Prostate gland (tissue), 2 donors: ENCODE measurements at regions not wholly inside any gene's neighbourhood (a gene's known extent, or its start where the extent isn't known, plus 50 kb on each side); places are given as distances from the start of the nearest gene placed in this dataset.

Experiments used
- DNase-seq: peaks from one replicate; pipeline ENCODE4 v3.0.0-alpha.2; 2019; ENCODE audit warnings: low spot score
- H3K27ac ChIP-seq, 2 donors: fragments of 200-600 bp; sonication (generic); 2 replicates each; pipeline ENCODE4 v1.5.1; 2017 to 2019
- H3K27me3 ChIP-seq: fragments of 200-600 bp; sonication (generic); replicated peaks from 2 replicates; pipeline ENCODE4 v1.5.1; 2019; ENCODE audit not compliant: insufficient read depth
- H3K36me3 ChIP-seq, 2 donors: fragments of 200-600 bp; sonication (generic); 1 replicate in 1 of 2; 2 replicates in 1 of 2; pipeline versions ENCODE4 v1.5.1 to v1.8.1; 2017 to 2019
- H3K4me1 ChIP-seq: fragments of 200-600 bp; sonication (generic); replicated peaks from 2 replicates; pipeline ENCODE4 v1.5.1; 2019
- H3K4me3 ChIP-seq, 2 donors: fragments of 200-600 bp; sonication (generic); 2 replicates each; pipeline ENCODE4 v1.5.1; 2017 to 2019
- H3K9me3 ChIP-seq: fragments of 200-600 bp; sonication (generic); 2 replicates; pipeline ENCODE4 v1.5.1; 2017
- POLR2A ChIP-seq: fragments of 450-650 bp; IDR thresholded peaks from one replicate; pipeline ENCODE4 v1.6.1; 2016; ENCODE audit warnings: antibody characterized with exemption, mild to moderate bottlenecking
- POLR2AphosphoS5 ChIP-seq: sonication (generic); formaldehyde crosslinking; IDR thresholded peaks from one replicate; pipeline ENCODE4 v1.6.1; 2017; ENCODE audit warnings: antibody characterized with exemption
- WGBS: methylation state at CpG from one replicate; pipeline ENCODE4 v1.1.5; 2018; 5-methylcytosine and 5-hydroxymethylcytosine counted together
- intact Hi-C: fragments of 100-400 bp; cut with DNase I; formaldehyde crosslinking; loops from one replicate; pipeline ENCODE4 v1.14.2; 2022
- TF ChIP-seq, protein P1 (sequence below), 4 experiments: fragments of 200-600 bp in 2 of 4; fragments of 450-650 bp in 2 of 4; sonication (generic) in 2 of 4; IDR thresholded peaks; 1 replicate in 3 of 4; 2 replicates in 1 of 4; pipeline ENCODE4 v1.5.1; 2016 to 2019; ENCODE audit warnings: antibody characterized with exemption in 4 of 4, mild to moderate bottlenecking in 2 of 4, moderate library complexity in 2 of 4

DNA sequence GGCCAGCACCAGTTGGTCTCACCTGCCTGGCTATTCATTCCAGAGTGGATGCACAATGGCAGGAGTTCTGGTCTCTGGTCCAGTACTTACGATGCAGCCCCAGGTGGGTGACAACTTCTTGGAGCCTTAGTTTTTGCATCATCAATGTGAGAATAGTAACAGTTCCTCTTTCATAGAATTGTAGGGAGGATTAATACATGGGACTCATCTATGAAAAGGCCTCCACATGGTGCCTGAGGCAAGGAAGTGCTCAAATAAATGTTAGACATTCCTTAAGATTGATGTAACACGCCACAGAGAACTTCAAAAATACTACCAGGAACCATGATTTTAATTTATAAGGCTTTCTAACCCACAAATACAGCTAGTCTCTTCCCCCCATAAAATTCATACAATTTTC is 120.1 kb upstream of the CHST15 start:
- Histone ChIP-seq H3K27me3 (no peaks in the 10 kb centered on the region), H3K4me1 (no peaks in the 10 kb centered on the region), H3K4me3 (no peak overlapping the region), H3K9me3 (no peaks in the 10 kb centered on the region), H3K36me3 (no peaks in the 10 kb centered on the region), H3K27ac (no peak overlapping the region)
- no peak for TF ChIP-seq POLR2AphosphoS5
- TF ChIP-seq POLR2A = no peak
- TF ChIP-seq, protein P1, sequence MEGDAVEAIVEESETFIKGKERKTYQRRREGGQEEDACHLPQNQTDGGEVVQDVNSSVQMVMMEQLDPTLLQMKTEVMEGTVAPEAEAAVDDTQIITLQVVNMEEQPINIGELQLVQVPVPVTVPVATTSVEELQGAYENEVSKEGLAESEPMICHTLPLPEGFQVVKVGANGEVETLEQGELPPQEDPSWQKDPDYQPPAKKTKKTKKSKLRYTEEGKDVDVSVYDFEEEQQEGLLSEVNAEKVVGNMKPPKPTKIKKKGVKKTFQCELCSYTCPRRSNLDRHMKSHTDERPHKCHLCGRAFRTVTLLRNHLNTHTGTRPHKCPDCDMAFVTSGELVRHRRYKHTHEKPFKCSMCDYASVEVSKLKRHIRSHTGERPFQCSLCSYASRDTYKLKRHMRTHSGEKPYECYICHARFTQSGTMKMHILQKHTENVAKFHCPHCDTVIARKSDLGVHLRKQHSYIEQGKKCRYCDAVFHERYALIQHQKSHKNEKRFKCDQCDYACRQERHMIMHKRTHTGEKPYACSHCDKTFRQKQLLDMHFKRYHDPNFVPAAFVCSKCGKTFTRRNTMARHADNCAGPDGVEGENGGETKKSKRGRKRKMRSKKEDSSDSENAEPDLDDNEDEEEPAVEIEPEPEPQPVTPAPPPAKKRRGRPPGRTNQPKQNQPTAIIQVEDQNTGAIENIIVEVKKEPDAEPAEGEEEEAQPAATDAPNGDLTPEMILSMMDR (IDR thresholded peaks at IDR 0.05) = no peak
- intact Hi-C loops = no loop called here
- 94% methylated on average over 2 of the region's 2 CpGs for WGBS
- DNase-seq = no peak

DNA sequence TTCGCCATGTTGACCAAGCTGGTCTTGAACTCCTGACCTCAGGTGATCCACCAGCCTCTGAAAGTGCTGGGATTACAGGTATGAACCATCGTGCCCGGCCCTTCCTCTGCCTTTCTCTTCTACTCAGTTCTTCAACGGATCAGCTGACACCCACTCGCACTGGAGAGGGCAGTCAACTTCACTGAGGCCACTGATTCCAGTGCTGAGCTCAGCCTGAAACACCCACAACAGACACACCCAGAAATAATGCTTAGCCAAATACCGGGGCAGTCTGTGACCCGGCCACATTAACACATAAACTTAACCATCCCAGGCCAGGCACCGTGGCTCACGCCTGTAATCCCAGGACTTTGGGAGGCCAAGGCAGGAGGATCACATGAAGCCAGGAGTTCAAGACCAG is 119.3 kb upstream of the CHST15 start:
- H3K4me3 ChIP-seq = no peak overlapping the region
- H3K4me1 ChIP-seq = no peaks in the 10 kb centered on the region
- 98% methylated on average over 9 of the region's 9 CpGs for WGBS
- TF ChIP-seq POLR2A (no peak), POLR2AphosphoS5 (no peak)
- TF ChIP-seq, protein P1 (IDR thresholded peaks at IDR 0.05) = no peak
- DNase-seq = no peak
- intact Hi-C loops = no loop called here
- no peaks in the 10 kb centered on the region for H3K36me3 ChIP-seq
- no peaks in the 10 kb centered on the region for H3K27me3 ChIP-seq
- H3K27ac ChIP-seq = no peak overlapping the region
- H3K9me3 ChIP-seq = no peaks in the 10 kb centered on the region

DNA sequence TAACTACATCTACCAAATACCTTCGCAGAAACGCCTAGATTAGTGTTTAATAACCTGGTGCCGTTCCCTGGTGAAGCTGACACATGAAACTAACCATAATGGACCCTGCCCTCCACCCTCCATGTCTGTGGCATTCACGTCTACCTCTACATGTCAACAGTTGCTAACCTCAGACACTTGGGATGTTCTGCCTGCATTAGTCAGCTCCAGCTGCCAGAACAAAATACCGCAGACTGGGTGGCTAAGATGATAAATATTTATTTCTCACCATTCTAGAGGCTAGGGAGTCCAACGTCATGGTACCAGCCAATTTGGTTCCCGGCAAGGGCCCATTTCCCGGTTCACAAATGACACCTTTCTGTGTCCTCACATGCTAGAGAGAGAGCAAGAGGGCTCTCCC is 118.5 kb upstream of the CHST15 start:
- Histone ChIP-seq H3K36me3 (no peaks in the 10 kb centered on the region), H3K27me3 (no peaks in the 10 kb centered on the region), H3K4me1 (no peaks in the 10 kb centered on the region), H3K9me3 (no peaks in the 10 kb centered on the region), H3K27ac (no peak overlapping the region), H3K4me3 (no peak overlapping the region)
- no peak for DNase-seq
- no peak for TF ChIP-seq POLR2A
- TF ChIP-seq, protein P1 (IDR thresholded peaks at IDR 0.05) = no peak
- TF ChIP-seq POLR2AphosphoS5 = no peak
- intact Hi-C loops = no loop called here
- WGBS = 88% methylated on average over 8 of the region's 8 CpGs

DNA sequence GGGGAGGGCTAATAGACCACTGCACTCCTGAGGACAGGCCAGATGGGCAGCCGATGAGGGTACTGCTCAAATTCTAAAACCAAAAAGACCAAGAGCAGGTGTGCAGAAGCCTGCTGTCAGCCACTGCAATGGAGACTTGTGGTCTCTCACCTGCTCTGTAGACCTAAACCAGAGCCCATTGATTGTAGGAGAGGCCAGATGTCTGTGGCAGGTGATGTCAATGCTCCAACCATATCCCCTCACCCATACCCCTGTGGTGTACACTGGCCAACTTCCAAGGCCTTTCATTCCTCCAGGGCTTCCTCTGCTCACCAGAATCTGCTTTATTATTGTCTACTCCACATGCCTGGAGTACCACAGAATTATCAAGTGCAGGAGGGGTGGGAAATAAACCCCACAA is 116.9 kb upstream of the CHST15 start:
- TF ChIP-seq, protein P1 (IDR thresholded peaks at IDR 0.05) = no peak
- TF ChIP-seq POLR2A = no peak
- TF ChIP-seq POLR2AphosphoS5 = no peak
- Histone ChIP-seq H3K9me3 (no peaks in the 10 kb centered on the region), H3K4me1 (no peaks in the 10 kb centered on the region), H3K27me3 (no peaks in the 10 kb centered on the region), H3K4me3 (no peak overlapping the region), H3K27ac (no peak overlapping the region), H3K36me3 (no peaks in the 10 kb centered on the region)
- WGBS = 100% methylated on average over 1 of the region's 1 CpG
- intact Hi-C loops = no loop called here
- DNase-seq = no peak

DNA sequence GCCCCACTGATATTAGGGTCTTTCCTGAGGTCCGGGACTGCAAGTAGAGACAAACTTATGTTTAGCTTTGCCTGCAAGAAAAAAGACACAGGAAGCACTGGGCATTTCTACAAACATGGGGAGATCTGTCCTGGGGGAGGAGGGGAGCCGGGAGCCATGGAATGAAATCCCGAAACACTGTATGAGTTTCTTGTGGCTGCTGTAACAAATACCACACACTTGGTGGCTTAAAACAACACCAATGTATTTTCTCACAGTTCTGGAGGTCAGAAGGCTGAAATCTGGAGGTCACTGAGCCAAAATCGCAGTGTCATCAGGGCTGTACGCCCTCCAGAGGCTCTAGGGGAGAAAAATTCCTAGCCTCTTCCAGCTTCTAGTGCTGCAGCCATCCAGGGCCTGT is 114.0 kb upstream of the CHST15 start:
- Histone ChIP-seq H3K4me1 (no peaks in the 10 kb centered on the region), H3K27me3 (no peaks in the 10 kb centered on the region), H3K27ac (no peak overlapping the region), H3K36me3 (no peaks in the 10 kb centered on the region), H3K9me3 (no peaks in the 10 kb centered on the region), H3K4me3 (no peak overlapping the region)
- 85% methylated on average over 5 of the region's 5 CpGs for WGBS
- intact Hi-C loops = no loop called here
- DNase-seq = no peak
- TF ChIP-seq POLR2A (no peak), POLR2AphosphoS5 (no peak)
- TF ChIP-seq, protein P1 (IDR thresholded peaks at IDR 0.05) = no peak
